MM.1S (cell line): ENCODE measurements at regions not wholly inside any gene's neighbourhood (a gene's known extent, or its start where the extent isn't known, plus 50 kb on each side); places are given as distances from the start of the nearest gene placed in this dataset.

Experiments used
- DNase-seq: peaks from one replicate; pipeline ENCODE4 v3.0.0-alpha.2; 2015
- H2AFZ ChIP-seq: fragments of 300-600 bp; sonication (generic); 2 replicates; pipeline ENCODE4 v1.6.0; 2016; ENCODE audit warnings: antibody characterized with exemption, low read length
- H3F3A ChIP-seq: fragments of 300-600 bp; sonication (generic); 2 replicates; pipeline ENCODE4 v1.6.1; 2016; ENCODE audit warnings: mild to moderate bottlenecking, antibody characterized with exemption, low read length, moderate library complexity, mixed read lengths; ENCODE audit not compliant: insufficient read depth
- H3K27ac ChIP-seq: fragments of 300-600 bp; sonication (generic); 2 replicates; pipeline ENCODE4 v1.5.1; 2016; ENCODE audit warnings: mild to moderate bottlenecking, low read length
- H3K27me3 ChIP-seq: fragments of 300-600 bp; sonication (generic); replicated peaks from 2 replicates; pipeline ENCODE4 v1.6.0; 2016; ENCODE audit warnings: low read length; ENCODE audit not compliant: insufficient read depth
- H3K36me3 ChIP-seq: fragments of 300-600 bp; sonication (generic); replicated peaks from 2 replicates; pipeline ENCODE4 v1.6.1; 2016; ENCODE audit warnings: mild to moderate bottlenecking, low read length, mixed read lengths; ENCODE audit not compliant: insufficient read depth
- H3K4me1 ChIP-seq: fragments of 300-600 bp; sonication (generic); 2 replicates; pipeline ENCODE4 v1.6.1; 2016; ENCODE audit warnings: low read length, mixed read lengths
- H3K4me2 ChIP-seq: fragments of 300-600 bp; sonication (generic); 2 replicates; pipeline ENCODE4 v1.6.0; 2016; ENCODE audit warnings: low read depth, low read length
- H3K4me3 ChIP-seq: fragments of 300-600 bp; sonication (generic); 2 replicates; pipeline ENCODE4 v1.5.1; 2016; ENCODE audit warnings: low read length, mixed read lengths
- H3K79me2 ChIP-seq: fragments of 300-600 bp; sonication (generic); 2 replicates; pipeline ENCODE4 v1.6.1; 2016; ENCODE audit warnings: mixed run types, low read length, mixed read lengths
- H3K9ac ChIP-seq: fragments of 300-600 bp; sonication (generic); 2 replicates; pipeline ENCODE4 v1.6.1; 2016; ENCODE audit warnings: low read length, mixed read lengths
- H3K9me2 ChIP-seq: fragments of 300-600 bp; sonication (generic); replicated peaks from 2 replicates; pipeline ENCODE4 v1.6.1; 2016; ENCODE audit warnings: mild to moderate bottlenecking, low read length, mixed read lengths; ENCODE audit not compliant: insufficient read depth
- H3K9me3 ChIP-seq: fragments of 300-600 bp; sonication (generic); replicated peaks from 2 replicates; pipeline ENCODE4 v1.6.1; 2016; ENCODE audit warnings: mild to moderate bottlenecking, low read length, mixed read lengths; ENCODE audit not compliant: insufficient read depth
- H4K20me1 ChIP-seq: fragments of 300-600 bp; sonication (generic); 2 replicates; pipeline ENCODE4 v1.6.1; 2016; ENCODE audit warnings: mild to moderate bottlenecking, low read length, moderate library complexity, mixed read lengths; ENCODE audit not compliant: insufficient read depth
- EZH2 ChIP-seq: fragments of 300-600 bp; sonication (generic); optimal IDR thresholded peaks from 2 replicates; pipeline ENCODE3; 2017; ENCODE audit warnings: low read depth, mild to moderate bottlenecking, antibody characterized with exemption, low read length, mixed read lengths
- EZH2phosphoT487 ChIP-seq: fragments of 300-600 bp; sonication (generic); IDR thresholded peaks from 2 replicates; pipeline ENCODE4 v1.6.1; 2018; ENCODE audit warnings: antibody characterized with exemption, low read length
- TF ChIP-seq, protein P1 (sequence below): fragments of 300-600 bp; sonication (generic); IDR thresholded peaks from 2 replicates; pipeline ENCODE4 v1.5.1; 2016; ENCODE audit warnings: antibody characterized with exemption, low read length, mixed read lengths

- Histone ChIP-seq H3K9ac (no peak overlapping the region), H3K4me2 (no peak overlapping the region), H3K9me2 (no peaks in the 10 kb centered on the region), H4K20me1 (no peaks in the 10 kb centered on the region), H3K9me3 (no peaks in the 10 kb centered on the region), H3F3A (no peaks in the 10 kb centered on the region), H3K36me3 (no peaks in the 10 kb centered on the region), H3K4me3 (no peak overlapping the region), H3K79me2 (no peaks in the 10 kb centered on the region), H3K27me3 (no peaks in the 10 kb centered on the region), H3K4me1 (peaks cover 6% of the 10 kb centered on the region; the same call in 1 of the 2 replicates), H3K27ac (no peak overlapping the region), H2AFZ (no peak overlapping the region)
- no peak for TF ChIP-seq EZH2
- TF ChIP-seq, protein P1, sequence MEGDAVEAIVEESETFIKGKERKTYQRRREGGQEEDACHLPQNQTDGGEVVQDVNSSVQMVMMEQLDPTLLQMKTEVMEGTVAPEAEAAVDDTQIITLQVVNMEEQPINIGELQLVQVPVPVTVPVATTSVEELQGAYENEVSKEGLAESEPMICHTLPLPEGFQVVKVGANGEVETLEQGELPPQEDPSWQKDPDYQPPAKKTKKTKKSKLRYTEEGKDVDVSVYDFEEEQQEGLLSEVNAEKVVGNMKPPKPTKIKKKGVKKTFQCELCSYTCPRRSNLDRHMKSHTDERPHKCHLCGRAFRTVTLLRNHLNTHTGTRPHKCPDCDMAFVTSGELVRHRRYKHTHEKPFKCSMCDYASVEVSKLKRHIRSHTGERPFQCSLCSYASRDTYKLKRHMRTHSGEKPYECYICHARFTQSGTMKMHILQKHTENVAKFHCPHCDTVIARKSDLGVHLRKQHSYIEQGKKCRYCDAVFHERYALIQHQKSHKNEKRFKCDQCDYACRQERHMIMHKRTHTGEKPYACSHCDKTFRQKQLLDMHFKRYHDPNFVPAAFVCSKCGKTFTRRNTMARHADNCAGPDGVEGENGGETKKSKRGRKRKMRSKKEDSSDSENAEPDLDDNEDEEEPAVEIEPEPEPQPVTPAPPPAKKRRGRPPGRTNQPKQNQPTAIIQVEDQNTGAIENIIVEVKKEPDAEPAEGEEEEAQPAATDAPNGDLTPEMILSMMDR = no peak
- no peak for TF ChIP-seq EZH2phosphoT487
- no peak for DNase-seq
Measured at GRCh38 chr14:22478247-22478646, 110.8 kb downstream of the DAD1 start.

GRCh38 chr14:22477569-22478194 is 111.3 kb downstream of the DAD1 start:
- Histone ChIP-seq H4K20me1 (no peaks in the 10 kb centered on the region), H3K79me2 (no peaks in the 10 kb centered on the region), H3K27me3 (no peaks in the 10 kb centered on the region), H3K27ac (no peak overlapping the region), H3K9ac (no peak overlapping the region), H3K4me1 (peaks cover 6% of the 10 kb centered on the region; the same call in 1 of the 2 replicates), H3K36me3 (no peaks in the 10 kb centered on the region), H3K9me3 (no peaks in the 10 kb centered on the region), H2AFZ (no peak overlapping the region), H3K4me3 (no peak overlapping the region), H3F3A (no peaks in the 10 kb centered on the region), H3K4me2 (no peak overlapping the region), H3K9me2 (no peaks in the 10 kb centered on the region)
- no peak for DNase-seq
- TF ChIP-seq EZH2phosphoT487 = no peak
- TF ChIP-seq, protein P1 = no peak
- no peak for TF ChIP-seq EZH2

DNA sequence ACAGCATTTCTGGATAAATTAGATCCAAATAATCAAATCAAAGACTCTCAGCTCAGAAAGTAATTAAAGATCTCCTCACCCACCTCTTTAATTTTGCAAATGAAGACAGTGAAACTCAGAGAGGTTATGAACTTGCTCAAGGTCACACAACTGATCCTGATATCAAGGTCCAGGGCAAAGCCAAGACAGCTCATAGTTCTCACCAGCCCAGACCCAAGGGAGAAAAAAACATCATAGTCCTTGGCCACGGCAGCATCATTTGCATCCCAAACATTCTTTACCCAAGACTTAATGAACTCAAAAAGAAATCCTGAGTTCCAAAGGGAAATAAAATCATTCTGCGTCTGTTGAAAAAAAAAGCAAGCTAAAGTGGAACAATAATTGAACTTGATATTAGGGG is 112.1 kb downstream of the DAD1 start:
- Histone ChIP-seq H2AFZ (no peak overlapping the region), H3K27ac (no peak overlapping the region), H3K4me1 (peaks cover 6% of the 10 kb centered on the region; the same call in 1 of the 2 replicates), H3K9me3 (no peaks in the 10 kb centered on the region), H3K36me3 (no peaks in the 10 kb centered on the region), H3F3A (no peaks in the 10 kb centered on the region), H3K9ac (no peak overlapping the region), H3K4me2 (no peak overlapping the region), H3K9me2 (no peaks in the 10 kb centered on the region), H3K27me3 (no peaks in the 10 kb centered on the region), H4K20me1 (no peaks in the 10 kb centered on the region), H3K79me2 (no peaks in the 10 kb centered on the region), H3K4me3 (no peak overlapping the region)
- TF ChIP-seq, protein P1 = no peak
- TF ChIP-seq EZH2phosphoT487 (no peak), EZH2 (no peak)
- no peak for DNase-seq
